PFSK-1 (cell line): ENCODE measurements at regions not wholly inside any gene's neighbourhood (a gene's known extent, or its start where the extent isn't known, plus 50 kb on each side); places are given as distances from the start of the nearest gene placed in this dataset.
A peak's percentile ranks its signal among the peaks of the same experiment; 100 is the strongest.

ENCODE experiments used
- POLR2AphosphoS5 ChIP-seq: IDR thresholded peaks from 2 replicates; pipeline ENCODE4 v1.6.1; 2012; ENCODE audit warnings: low read depth, mild to moderate bottlenecking, control low read depth, low read length, moderate library complexity
- SIN3A ChIP-seq: IDR thresholded peaks from 2 replicates; pipeline ENCODE4 v1.6.1; 2012; ENCODE audit warnings: mild to moderate bottlenecking, low read length, moderate library complexity, borderline replicate concordance; ENCODE audit not compliant: insufficient read depth
- TAF1 ChIP-seq: IDR thresholded peaks from 2 replicates; pipeline ENCODE4 v1.6.1; 2012; ENCODE audit warnings: low read length, control low read depth, borderline replicate concordance; ENCODE audit not compliant: insufficient read depth

DNA sequence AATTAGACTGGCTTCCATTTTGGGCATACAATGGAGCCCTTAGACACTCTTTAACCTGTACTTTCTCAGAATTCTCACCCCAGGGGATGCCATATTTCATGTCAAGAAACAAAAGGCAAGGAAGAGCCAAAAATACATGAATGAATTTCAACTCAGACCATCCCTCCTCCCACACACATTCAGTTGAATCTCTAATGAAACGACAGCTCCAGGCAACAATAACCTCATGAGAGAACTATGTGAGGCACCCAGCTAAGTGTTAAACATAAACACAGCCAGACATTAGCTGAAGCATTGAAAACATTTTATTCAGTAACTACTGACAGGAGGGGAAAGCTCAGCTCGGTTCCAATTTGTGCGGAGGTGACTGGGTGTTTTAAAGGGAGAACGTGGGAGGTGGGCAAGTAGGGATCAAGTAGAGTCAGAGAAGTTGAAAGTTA lies 1359.1 kb upstream of the CDH9 start:
- TF ChIP-seq TAF1 (no peak), POLR2AphosphoS5 (no peak), SIN3A (0 out of 2 replicates have a peak, but pooled peaks have one; percentile 68)
